Activated CD4-positive, CD25-positive, alpha-beta regulatory T cell treated with anti-CD3 and anti-CD28 coated beads, Interleukin-2, amount 50 U/mL, for 16 hours (primary cell): ENCODE measurements at regions not wholly inside any gene's neighbourhood (a gene's known extent, or its start where the extent isn't known, plus 50 kb on each side); places are given as distances from the start of the nearest gene placed in this dataset.
"Not testable (repeated sequence)": the region's sequence is repeated elsewhere in the genome, so short reads cannot be mapped to it uniquely, and the experiment has no call there.

Experiments used
- DNase-seq: peaks from one replicate; pipeline ENCODE4 v3.0.0-alpha.2; 2020; ENCODE audit warnings: low read depth, low spot score

DNA sequence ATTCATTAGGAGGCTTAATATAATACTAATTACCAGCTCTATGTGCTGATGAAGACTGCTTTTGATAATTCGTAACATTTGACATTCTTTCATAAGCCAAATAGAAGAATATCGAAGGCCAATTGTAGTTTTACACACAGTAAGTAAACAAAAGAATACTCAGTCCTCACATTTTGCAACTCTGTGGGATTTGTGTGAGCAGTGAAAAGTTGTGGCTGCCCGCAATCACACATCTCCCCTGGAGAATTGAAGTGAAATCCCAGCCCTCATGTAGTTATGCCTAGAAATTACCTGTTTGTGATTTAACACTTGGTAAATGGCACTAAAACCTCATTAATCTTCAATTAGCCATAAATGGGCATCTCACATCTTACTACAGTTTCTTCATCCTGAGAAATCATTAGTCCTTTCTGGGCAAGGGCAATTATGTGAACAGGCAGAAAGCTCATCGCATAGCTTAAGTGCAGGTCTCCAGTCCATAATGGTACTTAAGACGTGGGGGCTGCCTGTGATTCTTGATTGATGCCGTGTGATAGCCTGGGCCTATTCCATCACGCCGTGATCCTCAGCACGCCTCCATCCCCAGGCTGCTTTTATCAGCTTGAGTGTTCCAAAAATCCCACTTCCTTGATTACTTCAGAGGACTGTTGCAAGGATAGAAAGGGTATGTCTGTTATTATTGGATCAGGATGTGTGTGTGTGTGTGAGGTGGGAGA lies 97.9 kb upstream of the METTL14 start:
- no peak for DNase-seq

DNA sequence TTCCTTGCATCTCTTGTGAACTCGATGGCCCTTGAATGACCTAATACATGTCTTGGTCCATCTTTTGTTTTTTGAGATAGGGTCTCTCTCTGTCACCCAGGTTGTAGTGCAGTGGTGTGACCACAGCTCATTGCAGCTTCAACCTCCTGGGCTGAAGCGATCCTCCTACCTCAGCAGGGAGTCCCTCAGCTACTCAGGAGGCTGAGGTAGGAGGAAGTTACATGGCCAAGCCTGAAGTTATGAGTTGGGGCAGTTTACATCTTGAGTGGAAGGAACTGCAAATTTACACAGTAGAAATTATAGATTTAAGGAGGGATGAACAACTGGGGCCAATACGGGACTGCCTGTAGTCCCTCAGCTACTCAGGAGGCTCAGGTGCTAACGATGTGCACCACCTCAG lies 97.2 kb upstream of the METTL14 start:
- DNase-seq = no peak

DNA sequence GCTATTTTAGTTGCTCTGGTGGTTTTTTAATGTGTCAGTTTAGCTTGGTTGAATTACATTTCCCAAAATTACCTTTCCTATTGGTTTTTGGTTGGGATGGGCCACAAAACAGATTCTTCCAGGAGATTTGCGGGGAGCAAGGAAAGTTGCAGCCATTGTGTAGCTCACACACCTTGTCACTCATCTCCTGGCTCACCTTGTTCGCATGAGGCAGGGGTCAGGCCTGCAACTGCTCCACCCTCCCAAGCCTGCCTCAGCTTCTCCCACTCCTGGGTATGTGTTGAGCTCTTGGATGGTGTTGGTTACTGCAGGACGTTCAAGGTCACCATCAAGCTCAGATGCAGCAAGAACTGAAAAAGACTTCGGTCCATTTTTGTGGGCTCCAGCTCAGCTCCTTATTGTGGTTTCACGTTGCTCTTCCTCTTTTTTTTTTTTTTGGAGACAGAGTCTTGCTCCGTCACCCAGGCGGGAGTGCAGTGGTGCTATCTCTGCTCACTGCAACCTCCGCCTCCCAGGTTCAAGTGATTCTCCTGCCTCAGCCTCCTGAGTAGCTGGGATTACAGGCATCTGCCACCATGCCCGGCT lies 95.6 kb upstream of the METTL14 start:
- DNase-seq = no peak

- peak; percentile 95 for DNase-seq
Measured at GRCh38 chr4:118591339-118592046, 93.7 kb upstream of the METTL14 start.

DNA sequence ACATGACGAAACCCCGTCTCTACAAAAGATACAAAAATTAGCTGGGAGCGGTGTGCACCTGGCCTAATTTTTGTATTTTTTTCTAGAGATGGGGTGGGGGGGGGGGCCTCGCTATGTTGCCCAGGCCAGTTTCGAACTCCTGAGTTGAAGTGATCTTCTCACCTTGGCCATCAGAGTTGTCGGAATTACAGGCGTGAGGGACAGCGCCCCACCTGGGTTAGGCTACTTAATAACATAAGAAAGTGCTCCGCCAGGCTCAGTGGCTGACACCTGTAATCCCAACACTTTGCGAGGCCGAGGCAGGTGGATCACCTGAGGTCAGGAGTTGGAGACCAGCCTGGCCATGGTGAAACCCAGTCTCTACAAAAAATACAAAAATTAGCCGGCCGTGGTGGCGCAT lies 92.9 kb upstream of the METTL14 start:
- DNase-seq = not testable (repeated sequence)

DNA sequence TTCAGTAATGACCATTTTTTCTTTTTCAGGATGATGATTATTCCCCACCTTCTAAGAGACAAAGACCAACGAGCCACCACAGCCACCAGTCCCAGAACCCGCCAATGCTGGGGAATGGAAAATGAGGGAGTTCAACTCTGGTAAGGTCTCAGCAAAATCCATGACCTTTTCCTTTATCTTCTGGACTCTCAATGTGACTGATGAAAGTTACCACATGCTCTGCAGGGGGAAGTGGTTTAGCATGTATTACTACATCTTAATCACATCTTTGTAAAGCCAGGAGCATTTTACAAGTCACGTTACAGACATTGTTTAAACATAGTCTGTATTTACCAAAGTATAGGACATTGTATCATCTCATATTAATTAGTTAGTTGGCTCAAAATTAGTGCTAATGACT lies 89.3 kb upstream of the METTL14 start:
- not testable (repeated sequence) for DNase-seq

GRCh38 chr4:118625097-118625496 lies 60.1 kb upstream of the METTL14 start:
- not testable (repeated sequence) for DNase-seq

DNA sequence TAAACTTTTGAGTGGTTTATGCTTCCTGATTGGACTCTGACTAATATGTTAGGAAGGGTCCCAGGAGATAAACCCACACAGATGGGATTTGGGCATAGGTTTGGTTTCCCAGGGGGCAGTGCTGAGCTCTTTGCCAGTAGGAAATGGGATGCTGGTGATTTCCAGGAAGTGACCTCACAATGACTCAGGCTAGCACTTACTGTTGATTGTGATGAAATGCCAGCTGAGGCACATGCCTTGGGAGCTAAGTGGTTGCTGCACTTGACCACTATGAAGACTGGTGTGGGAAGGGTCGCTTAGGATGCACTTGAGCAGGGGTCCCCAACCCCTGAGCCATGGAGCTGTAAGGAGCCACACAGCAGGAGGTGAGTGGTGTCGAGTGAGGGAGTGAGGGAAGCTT lies 55.5 kb upstream of the METTL14 start:
- DNase-seq = not testable (repeated sequence)

GRCh38 chr4:118630897-118631296 lies 54.3 kb upstream of the METTL14 start:
- DNase-seq = not testable (repeated sequence)

- DNase-seq = not testable (repeated sequence)
Measured at GRCh38 chr4:118631321-118632050, 53.7 kb upstream of the METTL14 start.

- DNase-seq = not testable (repeated sequence)
Measured at GRCh38 chr4:118633476-118633875, 51.7 kb upstream of the METTL14 start.

- DNase-seq = not testable (repeated sequence)
Measured at GRCh38 chr4:118634126-118634875, 50.9 kb upstream of the METTL14 start.
